GM19099 (cell line): ENCODE measurements at regions not wholly inside any gene's neighbourhood (a gene's known extent, or its start where the extent isn't known, plus 50 kb on each side); places are given as distances from the start of the nearest gene placed in this dataset.

Experiments used
- POLR2A ChIP-seq: IDR thresholded peaks from 3 replicates; pipeline ENCODE4 v1.6.1; 2011; ENCODE audit warnings: low read depth; ENCODE audit not compliant: insufficient read length; ENCODE audit errors: extremely low read depth

- no peak for TF ChIP-seq POLR2A
Observed at GRCh38 chr10:81386817-81387216, 488.2 kb upstream of the NRG3 start.

GRCh38 chr10:81403451-81403850, 471.5 kb upstream of the NRG3 start:
- no peak for TF ChIP-seq POLR2A

GRCh38 chr10:81405399-81405798, 469.6 kb upstream of the NRG3 start:
- no peak for TF ChIP-seq POLR2A

GRCh38 chr10:81414038-81414437, 461.0 kb upstream of the NRG3 start:
- no peak for TF ChIP-seq POLR2A

- TF ChIP-seq POLR2A = no peak
Observed at GRCh38 chr10:81426722-81427121, 448.3 kb upstream of the NRG3 start.

GRCh38 chr10:81428456-81429134, 446.4 kb upstream of the NRG3 start:
- no peak for TF ChIP-seq POLR2A

GRCh38 chr10:81439445-81439844, 435.5 kb upstream of the NRG3 start:
- TF ChIP-seq POLR2A = no peak

- no peak for TF ChIP-seq POLR2A
Observed at GRCh38 chr10:81444242-81444929, 430.6 kb upstream of the NRG3 start.

GRCh38 chr10:81450651-81451050, 424.3 kb upstream of the NRG3 start:
- no peak for TF ChIP-seq POLR2A

GRCh38 chr10:81472927-81473470, 402.0 kb upstream of the NRG3 start:
- no peak for TF ChIP-seq POLR2A

- TF ChIP-seq POLR2A = no peak
Observed at GRCh38 chr10:81473755-81474154, 401.2 kb upstream of the NRG3 start.

GRCh38 chr10:81479316-81479715, 395.7 kb upstream of the NRG3 start:
- TF ChIP-seq POLR2A = no peak

- TF ChIP-seq POLR2A = no peak
Observed at GRCh38 chr10:81496626-81497025, 378.4 kb upstream of the NRG3 start.

GRCh38 chr10:81498011-81498551, 376.9 kb upstream of the NRG3 start:
- TF ChIP-seq POLR2A = no peak

- no peak for TF ChIP-seq POLR2A
Observed at GRCh38 chr10:81502677-81503359, 372.2 kb upstream of the NRG3 start.
